Endothelial cell of umbilical vein (primary cell): ENCODE measurements at regions not wholly inside any gene's neighbourhood (a gene's known extent, or its start where the extent isn't known, plus 50 kb on each side); places are given as distances from the start of the nearest gene placed in this dataset.

Source experiments
- BruUV-seq: library from RNA; stranded (reverse); fragments of 400-500 nt; replicated peaks from 2 replicates; lab custom pipeline; 2021; lab: Mats Ljungman, UMichigan
- CTCF ChIA-PET: fragments of 300-600, 350-600 bp; sonication (Branson Sonifier 250); formaldehyde crosslinking; loops from one replicate; lab custom pipeline; 2021; ENCODE audit warnings: antibody characterized with exemption, inconsistent platforms; lab: Charles Lee
- POLR2A ChIA-PET: fragments of 300-600, 350-600 bp; sonication (Branson Sonifier 250); formaldehyde crosslinking; loops from one replicate; lab custom pipeline; 2021; ENCODE audit warnings: antibody characterized with exemption, inconsistent platforms; lab: Charles Lee
- DNase-seq: peaks from one replicate; pipeline ENCODE4 v3.0.0-alpha.2; 2011; ENCODE audit warnings: low read depth, low spot score
- FAIRE-seq: peaks from 2 replicates; lab custom pipeline; 2011; peaks lifted over from hg19 to GRCh38; lab: Jason Lieb, UNC
- H2AFZ ChIP-seq: 2 replicates; pipeline ENCODE4 v1.6.0; 2012; ENCODE audit warnings: low read depth, low read length, control low read depth, inconsistent platforms
- H3K27ac ChIP-seq: 2 replicates; pipeline ENCODE4 v1.5.1; 2011; ENCODE audit warnings: low read depth, mild to moderate bottlenecking, control low read depth, low read length, moderate library complexity; ENCODE audit not compliant: insufficient read depth
- H3K27me3 ChIP-seq, 2 experiments: 2 replicates each; pipeline versions ENCODE4 v1.6.0 to v1.6.1; 2011; ENCODE audit warnings: low read length in 2 of 2, mixed read lengths in 1 of 2; ENCODE audit not compliant: control insufficient read depth in 2 of 2, insufficient read depth in 2 of 2
- H3K36me3 ChIP-seq, 2 experiments: 2 replicates in 1 of 2; 3 replicates in 1 of 2; pipeline ENCODE4 v1.5.1; 2011; ENCODE audit warnings: low read length in 2 of 2, mild to moderate bottlenecking in 1 of 2, moderate library complexity in 1 of 2; ENCODE audit not compliant: control insufficient read depth in 2 of 2, insufficient read depth in 2 of 2; ENCODE audit errors: extremely low read depth in 1 of 2
- H3K4me1 ChIP-seq: 3 replicates; pipeline ENCODE4 v1.5.1; 2011; ENCODE audit warnings: mild to moderate bottlenecking, low read length; ENCODE audit not compliant: control insufficient read depth, insufficient read depth; ENCODE audit errors: extremely low read depth
- H3K4me2 ChIP-seq: 2 replicates; pipeline ENCODE4 v1.6.1; 2011; ENCODE audit warnings: low read length, control low read depth, mixed read lengths; ENCODE audit not compliant: insufficient read depth
- H3K4me3 ChIP-seq, 3 experiments: fragments of 200-600 bp in 1 of 3; sonication (generic), shearing (Covaris generic) in 1 of 3; replicated peaks in 1 of 3; 2 replicates each; pipeline ENCODE4 v1.5.1; 2011 to 2016; ENCODE audit warnings: control low read depth in 3 of 3, low read length in 3 of 3, mild to moderate bottlenecking in 2 of 3, inconsistent platforms in 1 of 3, low read depth in 1 of 3, moderate library complexity in 1 of 3; ENCODE audit not compliant: insufficient read depth in 1 of 3
- H3K79me2 ChIP-seq: 2 replicates; pipeline ENCODE4 v1.6.0; 2012; ENCODE audit warnings: low read length, inconsistent platforms; ENCODE audit not compliant: control insufficient read depth, insufficient read depth
- H3K9ac ChIP-seq: replicated peaks from 2 replicates; pipeline ENCODE3; 2011; ENCODE audit warnings: low read length, control low read depth; ENCODE audit not compliant: insufficient read depth; ENCODE audit errors: extremely low read depth
- H3K9me1 ChIP-seq: replicated peaks from 3 replicates; pipeline ENCODE4 v1.6.0; 2011; ENCODE audit warnings: mild to moderate bottlenecking, low read length; ENCODE audit not compliant: control insufficient read depth, insufficient read depth; ENCODE audit errors: extremely low read depth
- H3K9me3 ChIP-seq: replicated peaks from 2 replicates; pipeline ENCODE4 v1.5.1; 2012; ENCODE audit warnings: low read length, inconsistent platforms; ENCODE audit not compliant: control insufficient read depth, insufficient read depth
- H4K20me1 ChIP-seq: replicated peaks from 2 replicates; pipeline ENCODE3; 2011; ENCODE audit warnings: mild to moderate bottlenecking, low read length; ENCODE audit not compliant: control insufficient read depth, insufficient read depth; ENCODE audit errors: extremely low read depth
- CTCF ChIP-seq, 2 donors: IDR thresholded peaks; 1 replicate in 1 of 2; 2 replicates in 1 of 2; pipeline ENCODE4 v1.5.1; 2011; ENCODE audit warnings: low read length in 2 of 2, mild to moderate bottlenecking in 2 of 2, moderate library complexity in 2 of 2, control low read depth in 1 of 2, inconsistent platforms in 1 of 2, low read depth in 1 of 2; ENCODE audit not compliant: insufficient read depth in 1 of 2; ENCODE audit errors: extremely low read depth in 1 of 2
- EZH2 ChIP-seq: IDR thresholded peaks from 2 replicates; pipeline ENCODE4 v1.6.1; 2012; ENCODE audit warnings: borderline replicate concordance, low read depth, mild to moderate bottlenecking, moderate library complexity, low read length, inconsistent platforms; ENCODE audit not compliant: severe bottlenecking
- FOS ChIP-seq: IDR thresholded peaks from 2 replicates; pipeline ENCODE4 v1.6.1; 2011; ENCODE audit warnings: mild to moderate bottlenecking, low read length, moderate library complexity, borderline replicate concordance; ENCODE audit not compliant: insufficient read depth
- GATA2 ChIP-seq: IDR thresholded peaks from 2 replicates; pipeline ENCODE4 v1.7.0; 2011; ENCODE audit warnings: low read depth, mild to moderate bottlenecking, moderate library complexity, mixed read lengths, low read length; ENCODE audit not compliant: insufficient read length, insufficient read depth
- JUN ChIP-seq: IDR thresholded peaks from 2 replicates; pipeline ENCODE4 v1.6.1; 2011; ENCODE audit warnings: borderline replicate concordance, low read depth; ENCODE audit not compliant: insufficient read length, insufficient read depth
- MAX ChIP-seq: IDR thresholded peaks from 2 replicates; pipeline ENCODE4 v1.6.1; 2011; ENCODE audit not compliant: insufficient read depth, insufficient read length
- MYC ChIP-seq: IDR thresholded peaks from one replicate; pipeline ENCODE4 v1.6.1; 2011; ENCODE audit warnings: mild to moderate bottlenecking, low read depth, low read length
- POLR2A ChIP-seq: IDR thresholded peaks from 2 replicates; pipeline ENCODE4 v1.6.1; 2012; ENCODE audit warnings: low read depth, mild to moderate bottlenecking, control low read depth, low read length
- POLR2AphosphoS5 ChIP-seq: IDR thresholded peaks from 2 replicates; pipeline ENCODE4 v1.6.1; 2012; ENCODE audit warnings: low read depth, mild to moderate bottlenecking, control low read depth, low read length, moderate library complexity; ENCODE audit not compliant: insufficient read depth
- dilution Hi-C: fragments of 300-500 bp; cut with MboI; formaldehyde crosslinking; loops from one replicate; pipeline ENCODE4 v1.15.0; 2019; ENCODE audit warnings: low sequenced_read_pairs; ENCODE audit not compliant: extremely low pct_ligation_motif_present
- intact Hi-C: fragments of 100-400 bp; cut with micrococcal nuclease; formaldehyde crosslinking; loops from one replicate; pipeline ENCODE4 v1.10.0; 2022

GRCh38 chr14:78104655-78105054 is 65.5 kb upstream of the NRXN3 start:
- TF ChIP-seq MAX (no peak), EZH2 (no peak), POLR2AphosphoS5 (no peak), POLR2A (no peak), FOS (no peak), CTCF (IDR thresholded peaks at IDR 0.05; ENCODE audit: extremely low read depth in 1 of 2, insufficient read depth in 1 of 2, low read depth in 1 of 2, low read length in 2 of 2) (no peak), MYC (no peak)
- dilution Hi-C loops: no loop called here
- H3K4me3 ChIP-seq: no peak overlapping the region
- no peaks in the 10 kb centered on the region for H3K27me3 ChIP-seq
- H3K9ac ChIP-seq: no peak overlapping the region
- POLR2A ChIA-PET: no interaction called here
- no peaks in the 10 kb centered on the region for H3K9me3 ChIP-seq
- H3K79me2 ChIP-seq: no peaks in the 10 kb centered on the region
- no peak overlapping the region for H3K4me2 ChIP-seq
- no peaks in the 10 kb centered on the region for H3K4me1 ChIP-seq
- no peak for DNase-seq
- intact Hi-C loops: no loop called here
- FAIRE-seq: no peak
- H4K20me1 ChIP-seq: no peaks in the 10 kb centered on the region
- no TSS peak for BruUV-seq
- CTCF ChIA-PET: no interaction called here
- no peaks in the 10 kb centered on the region for H3K36me3 ChIP-seq
- H3K27ac ChIP-seq: no peak overlapping the region
- H2AFZ ChIP-seq: no peak overlapping the region
- H3K9me1 ChIP-seq: no peaks in the 10 kb centered on the region

GRCh38 chr14:78106381-78106780 is 63.8 kb upstream of the NRXN3 start:
- intact Hi-C loops (no loop called here), dilution Hi-C loops (no loop called here)
- no peak overlapping the region for H3K4me3 ChIP-seq
- POLR2A ChIA-PET: no interaction called here
- no peak overlapping the region for H3K27ac ChIP-seq
- H3K36me3 ChIP-seq: no peaks in the 10 kb centered on the region
- no peaks in the 10 kb centered on the region for H3K27me3 ChIP-seq
- H4K20me1 ChIP-seq: no peaks in the 10 kb centered on the region
- H3K9me3 ChIP-seq: no peaks in the 10 kb centered on the region
- no peak overlapping the region for H2AFZ ChIP-seq
- no peaks in the 10 kb centered on the region for H3K9me1 ChIP-seq
- TF ChIP-seq MYC (no peak), CTCF (IDR thresholded peaks at IDR 0.05; ENCODE audit: extremely low read depth in 1 of 2, insufficient read depth in 1 of 2, low read depth in 1 of 2, low read length in 2 of 2) (no peak), GATA2 (no peak), EZH2 (no peak), POLR2A (no peak), JUN (no peak), POLR2AphosphoS5 (no peak), FOS (no peak), MAX (no peak)
- CTCF ChIA-PET: no interaction called here
- BruUV-seq: no TSS peak
- FAIRE-seq (no peak), DNase-seq (no peak)
- no peak overlapping the region for H3K9ac ChIP-seq
- H3K4me2 ChIP-seq: no peak overlapping the region
- no peaks in the 10 kb centered on the region for H3K79me2 ChIP-seq
- no peaks in the 10 kb centered on the region for H3K4me1 ChIP-seq
